B cell (primary cell): ENCODE measurements at regions not wholly inside any gene's neighbourhood (a gene's known extent, or its start where the extent isn't known, plus 50 kb on each side); places are given as distances from the start of the nearest gene placed in this dataset.

Experiments used
- ATAC-seq: fragments of 200-7000 bp; cut with Tn5 transposase; one replicate; pipeline ENCODE4 v1.10.0; 2021; ENCODE audit warnings: low read depth, mild to moderate bottlenecking, moderate number of reproducible peaks, moderate library complexity
- CTCF ChIA-PET: fragments of 350-600 bp; sonication (Branson Sonifier 250); formaldehyde crosslinking; loops from one replicate; lab custom pipeline; 2021; ENCODE audit warnings: antibody characterized with exemption, inconsistent platforms; lab: Charles Lee
- POLR2A ChIA-PET: fragments of 350-600 bp; sonication (Branson Sonifier 250); formaldehyde crosslinking; loops from one replicate; lab custom pipeline; 2021; ENCODE audit warnings: antibody characterized with exemption; lab: Charles Lee
- DNase-seq: peaks from one replicate; pipeline ENCODE4 v3.0.0; 2013
- H2AFZ ChIP-seq: 2 replicates; pipeline ENCODE4 v1.6.1; 2012; ENCODE audit warnings: mild to moderate bottlenecking, low read depth, low read length; ENCODE audit not compliant: insufficient read depth, poor library complexity, severe bottlenecking
- H3K27ac ChIP-seq, 2 donors: 1 replicate in 1 of 2; 2 replicates in 1 of 2; pipeline ENCODE4 v1.5.1; 2012 to 2013; ENCODE audit warnings: low read length in 2 of 2, mild to moderate bottlenecking in 2 of 2, moderate library complexity in 1 of 2
- H3K27me3 ChIP-seq, 4 experiments: fragments of 200-600 bp in 1 of 4; sonication (generic) in 1 of 4; replicated peaks in 1 of 4; 1 replicate in 2 of 4; 2 replicates in 2 of 4; pipeline versions ENCODE4 v1.6.1 to v1.7.0; 2013 to 2016; ENCODE audit warnings: low read length in 3 of 4, mild to moderate bottlenecking in 2 of 4, mixed read lengths in 1 of 4, moderate library complexity in 1 of 4; ENCODE audit not compliant: insufficient read depth in 4 of 4, control insufficient read depth in 3 of 4; ENCODE audit errors: control extremely low read depth in 1 of 4
- H3K36me3 ChIP-seq, 2 experiments: replicated peaks in 1 of 2; 1 replicate in 1 of 2; 2 replicates in 1 of 2; pipeline versions ENCODE4 v1.6.1 to v1.7.1; 2013; ENCODE audit warnings: low read length in 1 of 2; ENCODE audit not compliant: insufficient read depth in 2 of 2, control insufficient read depth in 1 of 2; ENCODE audit errors: control extremely low read depth in 1 of 2, extremely low read depth in 1 of 2
- H3K4me1 ChIP-seq, 2 donors: fragments of 200-600 bp in 1 of 2; sonication (generic) in 1 of 2; 1 replicate in 1 of 2; 2 replicates in 1 of 2; pipeline versions ENCODE4 v1.5.1 to v1.6.1; 2013 to 2017; ENCODE audit warnings: low read length in 2 of 2; ENCODE audit not compliant: control insufficient read depth in 2 of 2, insufficient read depth in 2 of 2
- H3K4me2 ChIP-seq: replicated peaks from 2 replicates; pipeline ENCODE3; 2012; ENCODE audit warnings: mild to moderate bottlenecking, low read depth, low read length; ENCODE audit not compliant: poor library complexity, severe bottlenecking
- H3K4me3 ChIP-seq, 5 experiments: fragments of 200-600 bp in 1 of 5; sonication (generic) in 1 of 5; 1 replicate in 3 of 5; 2 replicates in 2 of 5; pipeline versions ENCODE4 v1.5.1 to v1.7.0; 2011 to 2016; ENCODE audit warnings: low read length in 4 of 5, mild to moderate bottlenecking in 4 of 5, low read depth in 2 of 5, control low read depth in 1 of 5, moderate library complexity in 1 of 5; ENCODE audit not compliant: insufficient read depth in 1 of 5; ENCODE audit errors: control extremely low read depth in 1 of 5, extremely low read depth in 1 of 5
- H3K79me2 ChIP-seq: fragments of 200-600 bp; sonication (generic); one replicate; pipeline ENCODE4 v1.6.0; 2016; ENCODE audit warnings: low read length; ENCODE audit not compliant: control insufficient read depth, insufficient read depth
- H3K9ac ChIP-seq: fragments of 200-600 bp; sonication (generic); 2 replicates; pipeline ENCODE4 v1.6.1; 2017; ENCODE audit warnings: mild to moderate bottlenecking, low read length, moderate library complexity
- H3K9me3 ChIP-seq, 3 donors: one replicate each; pipeline versions ENCODE4 v1.6.1 to v1.7.1; 2013; ENCODE audit warnings: low read length in 2 of 3; ENCODE audit not compliant: control insufficient read depth in 2 of 3, insufficient read depth in 1 of 3; ENCODE audit errors: control extremely low read depth in 1 of 3
- H4K20me1 ChIP-seq: 2 replicates; pipeline ENCODE4 v1.6.0; 2012; ENCODE audit warnings: mild to moderate bottlenecking, low read length; ENCODE audit not compliant: insufficient read depth, control insufficient read depth, poor library complexity, severe bottlenecking
- H3K27ac Mint-ChIP-seq: one replicate; pipeline ENCODE4 v1.8.0; 2021; ENCODE audit warnings: mixed read lengths
- H3K27me3 Mint-ChIP-seq: one replicate; pipeline ENCODE4 v1.8.0; 2021; ENCODE audit warnings: mixed read lengths
- H3K4me1 Mint-ChIP-seq: one replicate; pipeline ENCODE4 v1.8.0; 2021; ENCODE audit warnings: mixed read lengths
- H3K4me3 Mint-ChIP-seq: one replicate; pipeline ENCODE4 v1.8.0; 2021; ENCODE audit warnings: mixed read lengths
- H3K9me3 Mint-ChIP-seq: one replicate; pipeline ENCODE4 v1.8.0; 2022; ENCODE audit warnings: mixed read lengths; ENCODE audit not compliant: insufficient read depth
- EZH2 ChIP-seq: IDR thresholded peaks from 2 replicates; pipeline ENCODE4 v1.6.1; 2012; ENCODE audit warnings: borderline replicate concordance, low read depth, mild to moderate bottlenecking, moderate library complexity, low read length; ENCODE audit not compliant: insufficient read depth, poor library complexity, severe bottlenecking
- WGBS: methylation state at CpG from one replicate; pipeline ENCODE4 v1.1.5; 2013; ENCODE audit warnings: missing lambda C conversion rate; ENCODE audit not compliant: insufficient coverage; 5-methylcytosine and 5-hydroxymethylcytosine counted together
- intact Hi-C: fragments of 100-400 bp; cut with micrococcal nuclease; formaldehyde crosslinking; loops from one replicate; pipeline ENCODE4 v1.10.0; 2022
- TF ChIP-seq, protein P1 (sequence below): fragments of 200-600 bp; IDR thresholded peaks from one replicate; pipeline ENCODE4 v1.8.0; 2022; ENCODE audit warnings: antibody characterized with exemption, mild to moderate bottlenecking

DNA sequence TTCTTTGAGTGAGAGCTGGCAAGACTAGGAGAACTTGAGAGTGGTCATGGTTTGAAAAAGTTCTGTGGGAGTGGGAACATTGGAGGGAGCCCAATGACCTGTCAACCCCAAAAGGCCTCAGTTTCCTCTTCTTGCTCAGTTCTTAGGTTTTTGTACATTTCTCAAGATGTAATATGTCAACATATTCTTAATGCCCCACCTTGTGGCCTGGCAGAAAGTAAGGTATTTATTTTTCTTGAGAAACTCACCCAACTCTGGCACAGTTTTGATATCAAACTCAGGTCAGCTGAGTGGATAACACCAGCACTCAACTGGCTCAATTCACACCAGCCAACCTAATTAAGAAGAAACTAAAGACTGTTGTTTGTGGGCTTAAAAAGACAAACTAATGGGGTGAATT, 123.0 kb upstream of the SLC27A6 start:
- Histone ChIP-seq H3K4me3 (no peak overlapping the region), H3K27me3 (no peaks in the 10 kb centered on the region), H4K20me1 (no peaks in the 10 kb centered on the region), H3K79me2 (no peaks in the 10 kb centered on the region), H3K27ac (no peak overlapping the region), H3K36me3 (no peaks in the 10 kb centered on the region), H3K4me2 (no peak overlapping the region), H2AFZ (no peak overlapping the region), H3K4me1 (no peaks in the 10 kb centered on the region), H3K9me3 (peaks cover 0 to 7% (median 0%) of the 10 kb centered on the region in 3 donors), H3K9ac (no peak overlapping the region)
- ChIA-PET POLR2A (no interaction called here), CTCF (no interaction called here)
- TF ChIP-seq EZH2, result no peak
- TF ChIP-seq, protein P1, sequence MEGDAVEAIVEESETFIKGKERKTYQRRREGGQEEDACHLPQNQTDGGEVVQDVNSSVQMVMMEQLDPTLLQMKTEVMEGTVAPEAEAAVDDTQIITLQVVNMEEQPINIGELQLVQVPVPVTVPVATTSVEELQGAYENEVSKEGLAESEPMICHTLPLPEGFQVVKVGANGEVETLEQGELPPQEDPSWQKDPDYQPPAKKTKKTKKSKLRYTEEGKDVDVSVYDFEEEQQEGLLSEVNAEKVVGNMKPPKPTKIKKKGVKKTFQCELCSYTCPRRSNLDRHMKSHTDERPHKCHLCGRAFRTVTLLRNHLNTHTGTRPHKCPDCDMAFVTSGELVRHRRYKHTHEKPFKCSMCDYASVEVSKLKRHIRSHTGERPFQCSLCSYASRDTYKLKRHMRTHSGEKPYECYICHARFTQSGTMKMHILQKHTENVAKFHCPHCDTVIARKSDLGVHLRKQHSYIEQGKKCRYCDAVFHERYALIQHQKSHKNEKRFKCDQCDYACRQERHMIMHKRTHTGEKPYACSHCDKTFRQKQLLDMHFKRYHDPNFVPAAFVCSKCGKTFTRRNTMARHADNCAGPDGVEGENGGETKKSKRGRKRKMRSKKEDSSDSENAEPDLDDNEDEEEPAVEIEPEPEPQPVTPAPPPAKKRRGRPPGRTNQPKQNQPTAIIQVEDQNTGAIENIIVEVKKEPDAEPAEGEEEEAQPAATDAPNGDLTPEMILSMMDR, result no peak
- H3K27me3 Mint-ChIP-seq, result no peaks in the 10 kb centered on the region
- no peak for ATAC-seq
- intact Hi-C loops, result no loop called here
- no peak overlapping the region for H3K27ac Mint-ChIP-seq
- H3K4me1 Mint-ChIP-seq, result no peaks in the 10 kb centered on the region
- H3K9me3 Mint-ChIP-seq, result no peaks in the 10 kb centered on the region
- no peak for DNase-seq
- no peak overlapping the region for H3K4me3 Mint-ChIP-seq

DNA sequence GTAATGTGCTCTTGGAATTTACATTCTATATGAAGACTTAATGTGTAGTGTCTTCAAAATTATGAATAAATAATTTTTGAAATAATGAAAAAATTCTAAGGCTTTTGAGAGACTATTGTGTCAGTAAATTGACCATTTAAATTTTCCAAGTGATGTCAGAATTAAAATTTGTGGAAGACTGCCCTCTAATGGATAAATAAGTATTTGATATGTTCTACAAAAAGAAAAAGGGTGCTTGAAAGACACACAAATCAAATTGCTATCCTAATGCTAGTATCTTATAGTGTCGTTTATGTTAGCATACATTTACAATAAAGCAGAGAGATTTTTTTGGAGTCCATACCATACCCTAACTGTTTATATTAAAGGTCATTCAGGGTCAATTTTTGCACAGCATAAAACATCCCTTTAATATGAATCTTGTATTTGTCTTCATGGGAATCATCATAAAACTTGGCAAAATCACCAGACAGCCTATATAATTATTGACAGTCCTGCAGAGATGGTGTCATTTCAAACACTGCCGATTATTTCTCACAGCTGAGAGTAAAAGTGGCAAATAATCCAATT, 120.8 kb upstream of the SLC27A6 start:
- ChIA-PET POLR2A (no interaction called here), CTCF (no interaction called here)
- ATAC-seq, result no peak
- no peaks in the 10 kb centered on the region for H3K27me3 Mint-ChIP-seq
- no peaks in the 10 kb centered on the region for H3K4me1 Mint-ChIP-seq
- no peak for DNase-seq
- no peaks in the 10 kb centered on the region for H3K9me3 Mint-ChIP-seq
- H4K20me1 ChIP-seq, result no peaks in the 10 kb centered on the region
- no peaks in the 10 kb centered on the region for H3K36me3 ChIP-seq
- no peak overlapping the region for H3K4me2 ChIP-seq
- no peak overlapping the region for H3K4me3 Mint-ChIP-seq
- no peak overlapping the region for H3K27ac Mint-ChIP-seq
- WGBS, result no CpG with 5 or more reads among the region's 2 CpGs
- H2AFZ ChIP-seq, result no peak overlapping the region
- no peak for TF ChIP-seq EZH2
- TF ChIP-seq, protein P1, result no peak
- intact Hi-C loops, result no loop called here
- peaks cover 0 to 7% (median 0%) of the 10 kb centered on the region in 3 donors for H3K9me3 ChIP-seq
- H3K4me1 ChIP-seq, result no peaks in the 10 kb centered on the region
- H3K4me3 ChIP-seq, result no peak overlapping the region
- H3K27me3 ChIP-seq, result no peaks in the 10 kb centered on the region
- no peak overlapping the region for H3K9ac ChIP-seq
- no peak overlapping the region for H3K27ac ChIP-seq
- no peaks in the 10 kb centered on the region for H3K79me2 ChIP-seq
